ENCODE measurements at regions not wholly inside any gene's neighbourhood (a gene's known extent, or its start where the extent isn't known, plus 50 kb on each side); places are given as distances from the start of the nearest gene placed in this dataset.

DNA sequence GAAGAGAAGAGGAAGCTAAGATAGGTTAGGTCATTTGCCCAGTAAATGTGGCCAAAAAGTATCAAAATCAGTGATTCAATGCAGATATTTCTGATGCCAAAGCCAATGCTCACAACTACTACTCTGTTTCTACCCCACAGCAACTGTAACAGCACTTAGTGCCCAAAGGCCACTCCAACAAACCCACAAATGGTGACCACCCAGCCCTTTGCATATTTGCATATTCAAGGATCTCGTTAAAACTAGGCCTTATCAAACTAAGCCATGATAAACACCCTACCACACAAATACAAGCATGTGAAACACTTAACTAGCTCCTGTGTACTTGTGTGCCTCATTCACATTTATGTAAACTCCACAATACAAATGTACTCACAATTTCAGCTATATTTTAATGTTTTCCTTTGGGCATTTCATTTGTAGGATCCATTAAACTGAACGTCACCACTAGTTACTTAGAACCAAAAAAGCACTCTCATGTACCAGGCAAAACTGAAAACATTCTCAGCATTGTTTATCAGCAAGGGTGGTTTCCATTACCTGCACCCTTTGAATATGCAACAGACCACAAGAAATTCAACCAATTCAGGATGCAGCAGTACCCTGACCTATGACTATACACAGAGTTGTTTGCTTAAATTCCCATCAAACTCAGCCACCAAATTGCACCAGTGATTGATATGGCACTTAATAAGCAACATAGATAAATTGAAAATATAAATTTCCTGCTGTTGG is 111.2 kb upstream of the STT3B start:
- TF ChIP-seq, protein P1, sequence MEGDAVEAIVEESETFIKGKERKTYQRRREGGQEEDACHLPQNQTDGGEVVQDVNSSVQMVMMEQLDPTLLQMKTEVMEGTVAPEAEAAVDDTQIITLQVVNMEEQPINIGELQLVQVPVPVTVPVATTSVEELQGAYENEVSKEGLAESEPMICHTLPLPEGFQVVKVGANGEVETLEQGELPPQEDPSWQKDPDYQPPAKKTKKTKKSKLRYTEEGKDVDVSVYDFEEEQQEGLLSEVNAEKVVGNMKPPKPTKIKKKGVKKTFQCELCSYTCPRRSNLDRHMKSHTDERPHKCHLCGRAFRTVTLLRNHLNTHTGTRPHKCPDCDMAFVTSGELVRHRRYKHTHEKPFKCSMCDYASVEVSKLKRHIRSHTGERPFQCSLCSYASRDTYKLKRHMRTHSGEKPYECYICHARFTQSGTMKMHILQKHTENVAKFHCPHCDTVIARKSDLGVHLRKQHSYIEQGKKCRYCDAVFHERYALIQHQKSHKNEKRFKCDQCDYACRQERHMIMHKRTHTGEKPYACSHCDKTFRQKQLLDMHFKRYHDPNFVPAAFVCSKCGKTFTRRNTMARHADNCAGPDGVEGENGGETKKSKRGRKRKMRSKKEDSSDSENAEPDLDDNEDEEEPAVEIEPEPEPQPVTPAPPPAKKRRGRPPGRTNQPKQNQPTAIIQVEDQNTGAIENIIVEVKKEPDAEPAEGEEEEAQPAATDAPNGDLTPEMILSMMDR (IDR thresholded peaks at IDR 0.05): no peak
- TF ChIP-seq EZH2 (IDR thresholded peaks at IDR 0.05) (no peak), EZH2phosphoT487 (IDR thresholded peaks at IDR 0.05) (no peak)

All from neural progenitor cell (in vitro differentiated cells).